Chondrocyte (in vitro differentiated cells): ENCODE measurements at regions not wholly inside any gene's neighbourhood (a gene's known extent, or its start where the extent isn't known, plus 50 kb on each side); places are given as distances from the start of the nearest gene placed in this dataset.

Source experiments
- DNase-seq: peaks from one replicate; pipeline ENCODE4 v3.0.0; 2021; ENCODE audit warnings: mixed read lengths, low spot score
- H3K27ac Mint-ChIP-seq: one replicate; pipeline ENCODE4 v1.8.0; 2021; ENCODE audit warnings: mild to moderate bottlenecking, moderate library complexity, mixed read lengths; ENCODE audit not compliant: unreplicated experiment
- H3K27me3 Mint-ChIP-seq: 2 replicates; pipeline ENCODE4 v1.8.0; 2021; ENCODE audit warnings: low read depth, mixed read lengths
- H3K36me3 Mint-ChIP-seq: 2 replicates; pipeline ENCODE4 v1.8.0; 2021; ENCODE audit warnings: low read depth, mixed read lengths
- H3K4me1 Mint-ChIP-seq: 2 replicates; pipeline ENCODE4 v1.8.0; 2021; ENCODE audit warnings: low read depth, mild to moderate bottlenecking, mixed read lengths
- H3K4me3 Mint-ChIP-seq: one replicate; pipeline ENCODE4 v1.8.0; 2021; ENCODE audit warnings: mild to moderate bottlenecking, moderate library complexity, mixed read lengths; ENCODE audit not compliant: unreplicated experiment
- H3K9me3 Mint-ChIP-seq: 2 replicates; pipeline ENCODE4 v1.8.0; 2021; ENCODE audit warnings: low read depth, mixed read lengths
- CTCF ChIP-seq: fragments of 200-600 bp; sonication (generic); IDR thresholded peaks from 2 replicates; pipeline ENCODE4 v1.5.0; 2021; ENCODE audit warnings: antibody characterized with exemption, mild to moderate bottlenecking, moderate library complexity

- peaks cover 3% of the 10 kb centered on the region for H3K9me3 Mint-ChIP-seq
- H3K4me1 Mint-ChIP-seq: no peaks in the 10 kb centered on the region
- no peak for DNase-seq
- no peak for TF ChIP-seq CTCF
- no peak overlapping the region for H3K27ac Mint-ChIP-seq
- no peak overlapping the region for H3K4me3 Mint-ChIP-seq
- H3K36me3 Mint-ChIP-seq: no peaks in the 10 kb centered on the region
- H3K27me3 Mint-ChIP-seq: no peaks in the 10 kb centered on the region
Observed at GRCh38 chr5:160926428-160926827, 74.4 kb upstream of the ATP10B start.

DNA sequence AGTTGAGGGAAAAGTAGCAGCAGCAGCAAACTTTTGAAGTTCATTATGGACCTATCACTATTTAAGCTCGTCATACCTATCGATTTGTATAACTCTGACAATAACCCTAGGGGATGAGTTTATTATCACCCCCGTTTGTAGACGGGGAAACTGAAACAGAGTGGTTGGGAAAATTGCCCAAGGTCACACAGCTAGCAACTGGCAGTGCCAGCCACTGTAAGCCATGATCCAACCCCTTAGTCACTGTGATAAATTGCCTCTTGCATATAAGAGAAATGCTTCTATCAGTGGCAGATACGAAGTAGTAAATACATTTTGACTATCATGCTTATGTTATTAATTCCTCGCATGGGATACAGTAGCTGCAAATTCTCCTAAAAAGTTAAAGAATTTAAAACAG lies 73.3 kb upstream of the ATP10B start:
- H3K4me3 Mint-ChIP-seq: no peak overlapping the region
- H3K27ac Mint-ChIP-seq: no peak overlapping the region
- DNase-seq: no peak
- no peaks in the 10 kb centered on the region for H3K27me3 Mint-ChIP-seq
- H3K9me3 Mint-ChIP-seq: peaks cover under 1% of the 10 kb centered on the region
- no peaks in the 10 kb centered on the region for H3K36me3 Mint-ChIP-seq
- no peaks in the 10 kb centered on the region for H3K4me1 Mint-ChIP-seq
- no peak for TF ChIP-seq CTCF

DNA sequence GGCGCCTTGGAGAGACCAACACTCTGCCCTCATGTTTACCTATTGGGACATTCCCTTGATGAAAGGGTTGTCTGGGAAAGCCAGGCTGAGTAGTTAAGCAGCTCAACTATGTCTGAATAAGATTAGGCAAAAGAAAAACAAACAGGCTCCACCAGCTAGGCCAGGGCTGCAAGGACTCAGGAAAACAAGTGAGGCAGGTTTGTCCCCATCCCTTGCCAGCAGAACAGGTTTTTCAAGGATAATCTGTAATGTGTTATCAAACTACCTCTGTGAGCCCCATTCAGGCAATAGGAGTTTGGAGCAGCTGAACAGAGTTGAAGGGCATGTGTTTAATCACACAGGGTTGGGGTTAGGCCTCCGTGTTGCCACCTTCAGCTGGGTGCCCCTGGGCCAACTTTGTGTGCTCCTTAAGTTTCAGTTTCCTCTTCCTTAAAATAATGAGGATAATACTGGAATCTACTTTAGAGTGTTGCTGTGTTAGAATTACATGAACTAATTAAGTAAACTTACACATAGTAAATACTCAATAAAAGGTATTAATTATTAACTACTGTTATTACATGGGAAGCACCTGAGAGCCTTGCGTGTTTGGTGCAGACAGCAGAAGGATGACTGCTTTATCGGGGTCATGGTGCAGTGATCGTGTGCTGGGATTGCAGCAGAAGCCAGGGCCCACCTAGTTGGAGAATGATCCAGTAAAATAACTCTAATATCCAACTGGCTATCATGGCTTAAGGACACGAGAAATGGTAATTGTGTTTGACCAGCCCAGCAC lies 72.1 kb upstream of the ATP10B start:
- no peaks in the 10 kb centered on the region for H3K36me3 Mint-ChIP-seq
- no peak overlapping the region for H3K27ac Mint-ChIP-seq
- H3K4me1 Mint-ChIP-seq: no peaks in the 10 kb centered on the region
- TF ChIP-seq CTCF: no peak
- H3K9me3 Mint-ChIP-seq: no peaks in the 10 kb centered on the region
- no peak overlapping the region for H3K4me3 Mint-ChIP-seq
- no peaks in the 10 kb centered on the region for H3K27me3 Mint-ChIP-seq
- DNase-seq: no peak

- Mint-ChIP-seq H3K4me1 (no peaks in the 10 kb centered on the region), H3K9me3 (no peaks in the 10 kb centered on the region), H3K36me3 (no peaks in the 10 kb centered on the region), H3K27me3 (no peaks in the 10 kb centered on the region), H3K4me3 (no peak overlapping the region), H3K27ac (no peak overlapping the region)
- TF ChIP-seq CTCF: no peak
- no peak for DNase-seq
Observed at GRCh38 chr5:160923411-160923810, 71.4 kb upstream of the ATP10B start.

DNA sequence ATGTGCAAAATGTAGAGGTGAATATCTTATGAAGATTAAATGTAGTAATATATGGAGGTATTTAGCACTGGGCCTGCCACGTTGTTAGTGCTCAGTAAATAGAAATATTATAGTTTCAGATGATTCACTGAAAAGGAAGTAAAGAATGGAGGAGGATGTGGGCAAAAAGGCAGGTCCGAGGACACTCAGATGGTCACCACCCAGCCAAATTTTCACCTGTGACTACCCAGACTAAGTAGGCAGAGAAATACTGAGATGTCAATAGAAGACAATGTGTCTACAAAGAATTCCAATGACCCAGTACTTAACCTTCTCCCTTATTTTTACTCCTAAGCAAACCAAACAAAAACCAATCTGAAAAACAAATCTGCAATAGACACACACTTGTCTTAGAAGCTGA lies 70.3 kb upstream of the ATP10B start:
- DNase-seq: no peak
- Mint-ChIP-seq H3K36me3 (no peaks in the 10 kb centered on the region), H3K9me3 (no peaks in the 10 kb centered on the region), H3K27me3 (no peaks in the 10 kb centered on the region), H3K4me3 (no peak overlapping the region), H3K27ac (no peak overlapping the region), H3K4me1 (no peaks in the 10 kb centered on the region)
- TF ChIP-seq CTCF: no peak
